Calu3 (cell line): ENCODE measurements at regions not wholly inside any gene's neighbourhood (a gene's known extent, or its start where the extent isn't known, plus 50 kb on each side); places are given as distances from the start of the nearest gene placed in this dataset.

Experiments
- BruUV-seq: library from RNA; stranded (reverse); fragments of 400-500 nt; replicated peaks from 2 replicates; lab custom pipeline; 2021; lab: Mats Ljungman, UMichigan
- CTCF ChIA-PET: fragments of 300-600 bp; sonication (Branson Sonifier 250); formaldehyde crosslinking; loops from one replicate; lab custom pipeline; 2022; ENCODE audit warnings: antibody characterized with exemption; lab: Charles Lee
- DNase-seq: peaks from one replicate; pipeline ENCODE4 v3.0.0; 2022
- H3K27ac Mint-ChIP-seq: one replicate; pipeline ENCODE4 v1.8.0; 2022; ENCODE audit warnings: mixed read lengths; ENCODE audit not compliant: unreplicated experiment
- H3K27me3 Mint-ChIP-seq: one replicate; pipeline ENCODE4 v1.8.0; 2022; ENCODE audit warnings: mixed read lengths; ENCODE audit not compliant: unreplicated experiment
- H3K36me3 Mint-ChIP-seq: one replicate; pipeline ENCODE4 v1.8.0; 2022; ENCODE audit warnings: mild to moderate bottlenecking, moderate library complexity, mixed read lengths; ENCODE audit not compliant: insufficient read depth, unreplicated experiment
- H3K4me1 Mint-ChIP-seq: one replicate; pipeline ENCODE4 v1.8.0; 2022; ENCODE audit warnings: mild to moderate bottlenecking, low read depth, mixed read lengths; ENCODE audit not compliant: unreplicated experiment
- H3K4me3 Mint-ChIP-seq: one replicate; pipeline ENCODE4 v1.8.0; 2022; ENCODE audit warnings: mild to moderate bottlenecking, low read depth, moderate library complexity, mixed read lengths; ENCODE audit not compliant: unreplicated experiment
- H3K9me3 Mint-ChIP-seq: one replicate; pipeline ENCODE4 v1.8.0; 2022; ENCODE audit warnings: low read depth, mixed read lengths; ENCODE audit not compliant: unreplicated experiment
- intact Hi-C: fragments of 100-400 bp; cut with micrococcal nuclease; formaldehyde crosslinking; loops from one replicate; pipeline ENCODE4 v1.10.0; 2022; ENCODE audit not compliant: unreplicated experiment
- TF ChIP-seq, protein P1 (sequence below): fragments of 200-600 bp; IDR thresholded peaks from one replicate; pipeline ENCODE4 v1.8.0; 2022; ENCODE audit warnings: antibody characterized with exemption; ENCODE audit not compliant: unreplicated experiment

DNA sequence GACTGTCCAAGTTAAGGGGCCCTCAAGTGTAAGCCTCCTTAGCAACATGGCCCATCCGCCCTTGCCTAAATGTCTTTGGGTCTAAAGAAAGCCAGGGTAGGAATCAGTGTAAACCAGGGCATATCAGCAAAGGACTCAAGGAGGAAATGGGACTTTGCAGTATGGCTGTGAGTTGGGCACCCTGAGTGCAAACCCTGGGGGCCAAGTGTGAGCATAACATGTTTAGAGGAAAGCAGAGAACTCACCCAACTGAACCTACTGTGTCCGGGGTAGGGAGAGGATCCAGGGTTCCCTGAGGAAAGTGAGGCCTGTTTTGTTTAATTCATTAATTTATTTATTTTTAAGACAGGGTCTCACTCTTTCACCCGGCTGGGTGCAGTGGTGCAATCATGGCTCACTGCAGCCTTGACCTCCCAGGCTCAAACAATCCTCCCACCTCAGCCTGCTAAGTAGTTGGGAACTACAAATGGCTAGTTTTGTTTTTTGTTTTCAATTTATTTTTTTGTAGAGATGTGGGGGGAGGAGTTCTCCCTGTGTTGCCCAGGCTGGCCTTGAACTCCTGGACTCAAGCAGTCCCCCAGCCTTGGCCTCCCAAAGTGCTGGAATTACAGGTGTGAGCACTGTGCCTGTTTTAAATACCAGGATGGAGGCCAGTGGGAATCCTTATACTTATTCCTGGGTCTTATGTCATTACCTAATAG, 51.0 kb upstream of the ACTR3 start:
- Mint-ChIP-seq H3K27me3 (no peaks in the 10 kb centered on the region), H3K4me1 (no peaks in the 10 kb centered on the region), H3K4me3 (no peak overlapping the region), H3K9me3 (no peaks in the 10 kb centered on the region), H3K36me3 (no peaks in the 10 kb centered on the region), H3K27ac (no peak overlapping the region)
- no peak for DNase-seq
- BruUV-seq = no TSS peak
- CTCF ChIA-PET = no interaction called here
- TF ChIP-seq, protein P1, sequence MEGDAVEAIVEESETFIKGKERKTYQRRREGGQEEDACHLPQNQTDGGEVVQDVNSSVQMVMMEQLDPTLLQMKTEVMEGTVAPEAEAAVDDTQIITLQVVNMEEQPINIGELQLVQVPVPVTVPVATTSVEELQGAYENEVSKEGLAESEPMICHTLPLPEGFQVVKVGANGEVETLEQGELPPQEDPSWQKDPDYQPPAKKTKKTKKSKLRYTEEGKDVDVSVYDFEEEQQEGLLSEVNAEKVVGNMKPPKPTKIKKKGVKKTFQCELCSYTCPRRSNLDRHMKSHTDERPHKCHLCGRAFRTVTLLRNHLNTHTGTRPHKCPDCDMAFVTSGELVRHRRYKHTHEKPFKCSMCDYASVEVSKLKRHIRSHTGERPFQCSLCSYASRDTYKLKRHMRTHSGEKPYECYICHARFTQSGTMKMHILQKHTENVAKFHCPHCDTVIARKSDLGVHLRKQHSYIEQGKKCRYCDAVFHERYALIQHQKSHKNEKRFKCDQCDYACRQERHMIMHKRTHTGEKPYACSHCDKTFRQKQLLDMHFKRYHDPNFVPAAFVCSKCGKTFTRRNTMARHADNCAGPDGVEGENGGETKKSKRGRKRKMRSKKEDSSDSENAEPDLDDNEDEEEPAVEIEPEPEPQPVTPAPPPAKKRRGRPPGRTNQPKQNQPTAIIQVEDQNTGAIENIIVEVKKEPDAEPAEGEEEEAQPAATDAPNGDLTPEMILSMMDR = no peak
- intact Hi-C loops = no loop called here

DNA sequence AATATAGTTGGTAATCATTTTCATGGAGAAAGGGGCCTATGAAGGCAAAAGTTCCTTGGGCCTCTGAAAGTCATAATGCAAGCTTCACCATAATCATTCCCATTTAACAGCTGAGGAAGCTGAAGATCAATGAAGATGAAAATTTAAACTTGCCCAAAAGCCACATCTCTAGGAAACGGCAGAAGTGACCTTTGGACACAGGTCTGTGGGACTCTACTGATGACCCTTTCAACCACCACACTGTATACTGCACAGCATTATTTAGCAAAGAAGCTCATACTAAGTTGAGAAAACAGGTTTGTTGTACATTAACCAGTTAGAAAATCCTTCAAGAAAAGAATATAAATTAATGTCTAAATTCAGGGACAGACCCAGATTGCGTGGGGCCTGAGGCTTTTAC, 51.6 kb upstream of the ACTR3 start:
- no TSS peak for BruUV-seq

DNA sequence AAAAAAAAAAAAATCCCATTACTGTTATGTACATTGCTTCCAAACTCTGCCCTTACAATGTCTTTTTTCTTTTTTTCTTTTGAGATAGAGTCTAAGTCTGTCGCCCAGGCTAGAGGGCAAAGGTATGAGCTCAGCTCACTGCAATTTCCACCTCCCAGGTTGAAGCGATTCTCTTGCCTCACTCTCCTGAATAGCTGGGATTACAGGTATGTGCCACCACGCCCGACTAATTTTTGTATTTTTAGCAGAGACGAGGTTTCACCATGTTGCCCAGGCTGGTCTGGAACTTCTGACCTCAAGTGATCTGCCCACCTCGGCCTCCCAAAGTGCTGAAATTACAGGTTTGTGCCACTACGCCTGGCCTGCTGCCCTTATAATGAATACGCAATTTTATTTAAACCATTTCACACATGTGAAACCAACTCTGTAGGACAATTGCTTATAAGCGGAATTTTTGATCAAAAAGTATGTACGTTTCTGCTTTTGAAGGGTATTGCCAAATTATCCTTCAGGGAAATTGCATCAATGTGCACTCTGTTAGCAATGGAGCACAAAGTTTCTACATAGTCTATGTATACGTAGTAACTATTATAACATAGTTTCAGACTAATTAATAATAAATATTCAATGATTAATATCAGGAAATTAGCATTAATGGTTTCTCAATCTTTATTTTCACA, 55.7 kb upstream of the ACTR3 start:
- H3K4me3 Mint-ChIP-seq = no peak overlapping the region
- H3K4me1 Mint-ChIP-seq = no peaks in the 10 kb centered on the region
- no peaks in the 10 kb centered on the region for H3K9me3 Mint-ChIP-seq
- TF ChIP-seq, protein P1 = no peak
- no TSS peak for BruUV-seq
- no peaks in the 10 kb centered on the region for H3K36me3 Mint-ChIP-seq
- DNase-seq = no peak
- intact Hi-C loops = no loop called here
- no peaks in the 10 kb centered on the region for H3K27me3 Mint-ChIP-seq
- H3K27ac Mint-ChIP-seq = no peak overlapping the region
- CTCF ChIA-PET = interaction anchor here (0.7 kb wide), 1 partner anchor 601 kb away, joined by 3 read pairs; no protein-coding TSS in a partner anchor

More for the DNA sequence above, 51.6 kb upstream of the ACTR3 start:
- H3K9me3 Mint-ChIP-seq = no peaks in the 10 kb centered on the region
- no peaks in the 10 kb centered on the region for H3K4me1 Mint-ChIP-seq
- CTCF ChIA-PET = no interaction called here
- no peak for DNase-seq
- no peaks in the 10 kb centered on the region for H3K36me3 Mint-ChIP-seq
- TF ChIP-seq, protein P1 = no peak
- H3K27me3 Mint-ChIP-seq = no peaks in the 10 kb centered on the region
- H3K4me3 Mint-ChIP-seq = no peak overlapping the region
- no peak overlapping the region for H3K27ac Mint-ChIP-seq
- intact Hi-C loops = no loop called here

DNA sequence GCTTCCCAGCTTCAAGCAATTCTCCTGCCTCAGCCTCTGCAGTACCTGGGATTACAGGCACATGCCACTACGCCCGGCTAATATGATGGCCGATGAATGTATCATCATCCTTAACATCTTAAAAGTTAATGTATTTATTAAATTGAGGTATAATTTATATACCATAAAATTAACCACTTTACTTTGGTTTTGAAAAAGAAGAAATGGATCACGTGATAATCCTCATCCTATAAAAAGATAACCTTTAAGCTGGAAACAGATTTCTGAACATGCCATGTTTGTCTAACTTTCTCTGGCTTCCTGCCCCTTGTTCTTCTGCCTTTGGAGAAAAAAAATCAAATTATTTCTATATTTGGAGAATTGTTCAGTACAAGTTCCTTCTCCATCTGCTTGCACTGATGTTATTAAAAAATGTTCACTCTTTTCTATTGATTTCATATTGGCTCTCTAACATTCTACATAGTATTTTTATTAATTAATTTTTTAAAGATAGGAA, 57.0 kb upstream of the ACTR3 start:
- CTCF ChIA-PET = no interaction called here
- TF ChIP-seq, protein P1 = no peak
- BruUV-seq = no TSS peak

More for the DNA sequence above, 57.0 kb upstream of the ACTR3 start:
- intact Hi-C loops = no loop called here
- Mint-ChIP-seq H3K36me3 (no peaks in the 10 kb centered on the region), H3K4me1 (no peaks in the 10 kb centered on the region), H3K9me3 (no peaks in the 10 kb centered on the region), H3K27ac (no peak overlapping the region), H3K27me3 (no peaks in the 10 kb centered on the region), H3K4me3 (no peak overlapping the region)
- no peak for DNase-seq
